Posterior vena cava (tissue), 2 donors: ENCODE measurements at regions not wholly inside any gene's neighbourhood (a gene's known extent, or its start where the extent isn't known, plus 50 kb on each side); places are given as distances from the start of the nearest gene placed in this dataset.
"Not testable (repeated sequence)": the region's sequence is repeated elsewhere in the genome, so short reads cannot be mapped to it uniquely, and the experiment has no call there.

Source experiments
- DNase-seq: peaks from one replicate; pipeline ENCODE4 v3.0.0-alpha.2; 2020; ENCODE audit warnings: low spot score
- intact Hi-C, 2 donors: fragments of 100-400 bp; cut with DNase I; formaldehyde crosslinking; loops; one replicate each; pipeline versions ENCODE4 v1.14.1 to v1.14.2; 2022 to 2023
- donor health status: DM: yes; HTN: yes; CAD: no.
- donor health status: DM: yes; HTN: yes; CAD: no.

GRCh38 chr11:41666951-41667653 lies 207.7 kb upstream of the LRRC4C start:
- no peak for DNase-seq
- intact Hi-C loops = no loop called here

- intact Hi-C loops = no loop called here
- no peak for DNase-seq
Observed at GRCh38 chr11:41675205-41675604, 215.8 kb upstream of the LRRC4C start.

GRCh38 chr11:41713030-41713429 lies 253.6 kb upstream of the LRRC4C start:
- intact Hi-C loops = no loop called here
- DNase-seq = no peak

- intact Hi-C loops = no loop called here
- DNase-seq = no peak
Observed at GRCh38 chr11:41714101-41714500, 254.6 kb upstream of the LRRC4C start.

GRCh38 chr11:41716862-41717261 lies 257.4 kb upstream of the LRRC4C start:
- DNase-seq = no peak
- intact Hi-C loops = no loop called here

- intact Hi-C loops = no loop called here
- no peak for DNase-seq
Observed at GRCh38 chr11:41720761-41721160, 261.3 kb upstream of the LRRC4C start.

- intact Hi-C loops, DNase-seq: not testable (repeated sequence)
Observed at GRCh38 chr11:41728161-41728560, 268.7 kb upstream of the LRRC4C start.

GRCh38 chr11:41775296-41775695 lies 315.8 kb upstream of the LRRC4C start:
- intact Hi-C loops = no loop called here
- DNase-seq = no peak

GRCh38 chr11:41779401-41779960 lies 320.0 kb upstream of the LRRC4C start:
- intact Hi-C loops = no loop called here
- no peak for DNase-seq

GRCh38 chr11:41781441-41781840 lies 322.0 kb upstream of the LRRC4C start:
- intact Hi-C loops = no loop called here
- DNase-seq = no peak

GRCh38 chr11:41784513-41785335 lies 325.3 kb upstream of the LRRC4C start:
- intact Hi-C loops = no loop called here
- DNase-seq = no peak

- intact Hi-C loops = no loop called here
- no peak for DNase-seq
Observed at GRCh38 chr11:41786087-41786486, 326.6 kb upstream of the LRRC4C start.

GRCh38 chr11:41788177-41788576 lies 328.7 kb upstream of the LRRC4C start:
- intact Hi-C loops = no loop called here
- no peak for DNase-seq

GRCh38 chr11:41789376-41789775 lies 329.9 kb upstream of the LRRC4C start:
- intact Hi-C loops = no loop called here
- DNase-seq = no peak

GRCh38 chr11:41795004-41795403 lies 335.6 kb upstream of the LRRC4C start:
- intact Hi-C loops = no loop called here
- DNase-seq = no peak

- DNase-seq = no peak
- intact Hi-C loops = no loop called here
Observed at GRCh38 chr11:41799754-41800153, 340.3 kb upstream of the LRRC4C start.

GRCh38 chr11:41803895-41804294 lies 344.4 kb upstream of the LRRC4C start:
- intact Hi-C loops = no loop called here

GRCh38 chr11:41816396-41816795 lies 356.9 kb upstream of the LRRC4C start:
- intact Hi-C loops = no loop called here
- no peak for DNase-seq

More at GRCh38 chr11:41803895-41804294, 344.4 kb upstream of the LRRC4C start:
- DNase-seq = no peak

- intact Hi-C loops, DNase-seq: not testable (repeated sequence)
Observed at GRCh38 chr11:41824287-41824686, 364.8 kb upstream of the LRRC4C start.

GRCh38 chr11:41826085-41826484 lies 366.6 kb upstream of the LRRC4C start:
- intact Hi-C loops = no loop called here
- DNase-seq = no peak

- intact Hi-C loops = no loop called here
- no peak for DNase-seq
Observed at GRCh38 chr11:41836431-41836830, 377.0 kb upstream of the LRRC4C start.
